ENCODE measurements at regions not wholly inside any gene's neighbourhood (a gene's known extent, or its start where the extent isn't known, plus 50 kb on each side); places are given as distances from the start of the nearest gene placed in this dataset.
"Not testable (repeated sequence)": the region's sequence is repeated elsewhere in the genome, so short reads cannot be mapped to it uniquely, and the experiment has no call there.

DNA sequence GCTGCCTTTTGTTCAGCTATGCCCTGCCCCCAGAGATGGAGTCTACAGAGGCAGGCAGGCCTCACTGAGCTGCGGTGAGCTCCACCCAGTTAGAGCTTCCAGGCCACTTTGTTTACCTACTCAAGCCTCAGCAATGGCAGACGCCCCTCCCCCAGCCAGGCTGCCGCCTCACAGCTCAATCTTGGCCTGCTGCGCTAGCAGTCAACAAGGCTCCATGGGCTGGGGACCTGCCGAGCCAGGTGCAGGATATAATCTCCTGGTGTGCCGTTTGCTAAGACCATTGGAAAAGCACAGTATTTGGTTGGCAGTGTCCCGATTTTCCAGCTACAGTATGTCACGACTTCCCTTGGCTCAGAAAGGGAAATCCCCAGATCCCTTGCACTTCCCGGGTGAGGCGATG, 862.0 kb downstream of the GRID1 start:
- H3K4me3 Mint-ChIP-seq; H3K27me3 Mint-ChIP-seq; H3K27ac Mint-ChIP-seq; POLR2A ChIA-PET; H3K36me3 Mint-ChIP-seq (ENCODE audit: low read depth); DNase-seq; H3K9me3 Mint-ChIP-seq; H3K4me1 Mint-ChIP-seq; CTCF ChIA-PET: not testable (repeated sequence)

GRCh38 chr10:85508159-85508558, 858.4 kb downstream of the GRID1 start:
- POLR2A ChIA-PET, result no interaction called here

GRCh38 chr10:85510682-85511081, 855.9 kb downstream of the GRID1 start:
- no peak for DNase-seq
- POLR2A ChIA-PET, result no interaction called here
- CTCF ChIA-PET, result no interaction called here
- no peak overlapping the region for H3K4me3 Mint-ChIP-seq
- H3K27ac Mint-ChIP-seq, result no peak overlapping the region
- no peaks in the 10 kb centered on the region for H3K36me3 Mint-ChIP-seq (ENCODE audit: low read depth)
- H3K4me1 Mint-ChIP-seq, result no peaks in the 10 kb centered on the region
- H3K27me3 Mint-ChIP-seq, result peaks cover 6% of the 10 kb centered on the region
- no peaks in the 10 kb centered on the region for H3K9me3 Mint-ChIP-seq

More at GRCh38 chr10:85508159-85508558, 858.4 kb downstream of the GRID1 start:
- CTCF ChIA-PET, result no interaction called here
- Mint-ChIP-seq H3K36me3 (ENCODE audit: low read depth) (no peaks in the 10 kb centered on the region), H3K27ac (no peak overlapping the region), H3K4me1 (no peaks in the 10 kb centered on the region), H3K9me3 (no peaks in the 10 kb centered on the region), H3K27me3 (peaks cover 4% of the 10 kb centered on the region), H3K4me3 (no peak overlapping the region)
- no peak for DNase-seq

GRCh38 chr10:85513436-85513835, 853.2 kb downstream of the GRID1 start:
- H3K9me3 Mint-ChIP-seq, result no peaks in the 10 kb centered on the region
- no peak for DNase-seq
- peaks cover 5% of the 10 kb centered on the region for H3K27me3 Mint-ChIP-seq
- H3K4me1 Mint-ChIP-seq, result no peaks in the 10 kb centered on the region
- H3K27ac Mint-ChIP-seq, result no peak overlapping the region
- H3K4me3 Mint-ChIP-seq, result no peak overlapping the region
- CTCF ChIA-PET, result interaction anchor here (0.7 to 1.3 kb wide), 3 partner anchors 10 to 226 kb away, joined by 3 read pairs; no protein-coding TSS in a partner anchor
- POLR2A ChIA-PET, result no interaction called here
- H3K36me3 Mint-ChIP-seq (ENCODE audit: low read depth), result no peaks in the 10 kb centered on the region

DNA sequence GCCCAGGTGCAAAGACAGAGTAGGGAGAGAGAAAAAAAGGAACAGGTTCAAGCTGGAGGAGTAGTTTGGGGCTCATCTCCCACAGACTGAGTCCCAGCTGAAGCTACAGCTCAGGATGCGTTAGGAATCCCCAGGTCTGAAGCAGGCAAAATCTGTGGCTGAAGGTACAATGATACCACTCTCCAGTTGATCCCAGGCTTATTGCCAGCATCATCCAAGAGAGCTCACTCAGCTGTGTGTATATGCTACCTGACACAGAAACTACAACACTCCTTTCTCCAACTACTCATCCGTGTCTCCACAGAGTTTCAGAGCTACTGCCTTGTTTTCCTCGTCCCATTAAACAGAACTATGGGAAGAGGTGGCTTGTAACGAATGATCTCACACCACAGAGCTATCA, 851.3 kb downstream of the GRID1 start:
- DNase-seq, result no peak
- CTCF ChIA-PET, result no interaction called here
- POLR2A ChIA-PET, result no interaction called here
- no peaks in the 10 kb centered on the region for H3K4me1 Mint-ChIP-seq
- H3K4me3 Mint-ChIP-seq, result no peak overlapping the region
- H3K9me3 Mint-ChIP-seq, result no peaks in the 10 kb centered on the region
- H3K27ac Mint-ChIP-seq, result no peak overlapping the region
- no peaks in the 10 kb centered on the region for H3K36me3 Mint-ChIP-seq (ENCODE audit: low read depth)
- H3K27me3 Mint-ChIP-seq, result peaks cover 5% of the 10 kb centered on the region

DNA sequence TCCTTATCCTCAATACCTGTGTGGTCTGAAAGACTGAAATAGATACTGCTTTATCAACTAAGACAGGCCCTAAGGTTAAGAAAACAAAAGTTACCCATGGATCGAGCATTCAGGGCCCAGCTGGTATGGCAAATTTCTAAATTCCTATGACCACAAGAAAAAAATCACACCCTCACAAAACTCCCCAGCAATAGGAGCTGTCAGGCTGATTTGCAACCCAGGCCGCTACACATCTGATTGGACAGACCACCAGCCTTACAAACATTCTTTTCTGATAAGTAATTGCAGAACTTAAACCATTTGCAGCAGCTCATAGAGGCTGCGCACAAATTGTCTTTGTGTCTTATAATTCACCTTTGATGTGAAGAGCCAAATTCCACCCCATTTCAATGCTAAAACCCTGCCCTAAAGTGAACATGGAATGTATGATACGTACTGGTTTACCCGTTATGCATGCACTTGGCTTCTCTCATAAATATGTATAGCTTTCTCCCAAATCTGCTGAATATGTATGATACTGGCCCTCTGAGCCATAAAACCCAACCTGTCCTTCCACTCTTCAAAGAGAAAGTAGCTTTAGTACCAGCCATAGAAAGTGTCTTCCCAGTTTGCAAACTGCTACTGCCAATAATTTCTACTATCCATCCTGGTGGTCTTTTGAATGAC, 842.5 kb downstream of the GRID1 start:
- H3K27me3 Mint-ChIP-seq, result peaks cover 6% of the 10 kb centered on the region
- no peak overlapping the region for H3K4me3 Mint-ChIP-seq
- POLR2A ChIA-PET, result no interaction called here
- H3K9me3 Mint-ChIP-seq, result peaks cover 6% of the 10 kb centered on the region
- peaks cover 3% of the 10 kb centered on the region for H3K4me1 Mint-ChIP-seq
- CTCF ChIA-PET, result no interaction called here
- H3K27ac Mint-ChIP-seq, result no peak overlapping the region
- no peaks in the 10 kb centered on the region for H3K36me3 Mint-ChIP-seq (ENCODE audit: low read depth)
- DNase-seq, result no peak

DNA sequence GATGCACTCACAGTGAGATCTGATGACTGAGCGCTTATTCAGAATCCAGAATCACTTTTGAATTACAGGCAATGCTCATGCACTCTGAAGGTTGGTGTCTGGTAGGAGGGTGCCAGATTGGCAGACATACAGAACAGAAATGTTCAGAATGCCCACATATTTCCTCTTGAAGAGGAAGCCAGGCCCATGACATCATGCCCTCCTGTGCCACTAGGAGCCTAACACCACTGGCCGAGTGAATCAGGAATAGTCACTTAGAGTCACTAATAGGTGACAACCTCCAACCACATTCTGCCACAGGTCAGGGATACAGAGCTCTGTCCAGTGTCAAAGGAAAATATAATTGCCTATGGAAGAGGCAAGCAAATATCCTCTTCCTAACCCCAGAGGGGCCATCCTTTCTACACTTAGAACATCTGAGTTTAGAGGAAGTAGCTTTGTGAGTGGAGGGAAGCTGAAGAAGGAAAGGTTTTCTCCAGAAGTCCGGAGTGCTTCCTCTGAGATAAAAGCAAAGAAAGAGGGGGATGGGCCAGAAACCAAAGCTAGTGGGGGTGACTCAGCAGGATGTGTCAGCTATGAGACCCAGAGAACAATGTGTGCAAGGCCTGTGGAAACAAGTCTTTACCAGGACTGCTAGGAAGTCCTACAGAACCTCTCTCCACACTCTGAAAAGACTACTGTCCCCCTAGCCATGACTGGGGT, 838.8 kb downstream of the GRID1 start:
- ChIA-PET POLR2A (no interaction called here), CTCF (no interaction called here)
- H3K9me3 Mint-ChIP-seq, result peaks cover 6% of the 10 kb centered on the region
- no peak for DNase-seq
- H3K27ac Mint-ChIP-seq, result no peak overlapping the region
- H3K36me3 Mint-ChIP-seq (ENCODE audit: low read depth), result no peaks in the 10 kb centered on the region
- peaks cover 3% of the 10 kb centered on the region for H3K4me1 Mint-ChIP-seq
- no peak overlapping the region for H3K4me3 Mint-ChIP-seq
- H3K27me3 Mint-ChIP-seq, result peaks cover 13% of the 10 kb centered on the region

DNA sequence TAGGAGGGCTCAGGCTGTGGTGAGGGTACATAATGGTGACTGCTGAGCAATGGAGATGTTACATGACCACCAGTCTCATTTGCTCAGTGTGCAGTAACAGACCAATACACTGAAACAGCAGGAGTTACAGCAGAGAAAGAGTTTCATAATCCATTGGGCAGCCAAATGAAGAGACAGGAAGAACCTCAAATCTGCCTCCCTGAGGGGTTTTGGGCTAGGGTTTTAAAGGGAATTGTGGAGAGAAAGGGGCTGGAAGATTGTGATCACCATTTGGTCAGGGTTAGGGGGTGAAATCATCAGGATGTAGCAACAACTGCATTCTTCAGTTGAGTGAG, 838.3 kb downstream of the GRID1 start:
- Mint-ChIP-seq H3K36me3 (ENCODE audit: low read depth) (no peaks in the 10 kb centered on the region), H3K9me3 (peaks cover 6% of the 10 kb centered on the region), H3K27ac (no peak overlapping the region), H3K27me3 (peaks cover 13% of the 10 kb centered on the region), H3K4me1 (peaks cover 3% of the 10 kb centered on the region), H3K4me3 (no peak overlapping the region)
- ChIA-PET CTCF (no interaction called here), POLR2A (no interaction called here)
- no peak for DNase-seq

DNA sequence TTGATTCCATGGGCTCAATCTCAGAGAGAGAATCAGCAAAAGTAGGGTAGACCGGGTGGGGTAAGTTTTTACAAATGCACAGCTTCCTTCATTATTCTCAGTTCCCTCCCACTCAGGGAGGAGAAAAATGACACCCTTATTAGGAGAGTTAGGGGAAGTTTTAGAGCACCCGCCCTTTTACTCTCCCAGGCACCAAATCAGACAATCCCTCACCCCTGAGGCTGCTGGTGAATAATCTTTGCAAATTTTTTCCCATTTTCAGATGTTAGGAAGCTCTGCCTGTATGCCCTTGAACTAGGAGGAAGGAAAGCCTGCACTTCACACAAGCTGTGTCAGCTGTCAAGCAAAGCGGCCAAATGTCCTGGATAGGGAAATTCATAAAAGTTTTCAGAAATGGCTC, 834.9 kb downstream of the GRID1 start:
- CTCF ChIA-PET, result no interaction called here
- H3K36me3 Mint-ChIP-seq (ENCODE audit: low read depth), result no peaks in the 10 kb centered on the region

DNA sequence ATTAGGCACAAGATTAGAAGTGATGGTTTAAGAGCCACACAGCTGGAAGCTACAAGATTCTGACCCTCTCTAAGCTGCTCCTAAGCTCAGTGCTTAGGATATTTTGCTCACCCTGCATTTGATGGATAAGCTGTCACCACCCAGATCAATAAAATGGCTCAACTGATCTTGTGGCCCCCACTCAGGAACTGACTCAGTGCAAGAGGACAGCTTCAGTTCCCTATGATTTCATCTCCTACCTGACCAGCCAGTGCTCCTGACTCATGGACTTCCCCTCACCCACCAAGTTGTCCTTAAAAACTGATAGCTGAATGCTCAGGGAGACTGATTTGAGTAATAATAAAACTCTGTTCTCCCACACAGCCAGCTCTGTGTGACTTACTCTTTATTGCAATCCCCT, 833.8 kb downstream of the GRID1 start:
- Mint-ChIP-seq H3K27ac (no peak overlapping the region), H3K4me3 (no peak overlapping the region), H3K4me1 (peaks cover 3% of the 10 kb centered on the region), H3K27me3 (peaks cover 11% of the 10 kb centered on the region), H3K9me3 (peaks cover 6% of the 10 kb centered on the region), H3K36me3 (ENCODE audit: low read depth) (no peaks in the 10 kb centered on the region)
- DNase-seq, result no peak
- ChIA-PET CTCF (no interaction called here), POLR2A (no interaction called here)

More for the DNA sequence above, 834.9 kb downstream of the GRID1 start:
- no peak overlapping the region for H3K4me3 Mint-ChIP-seq
- no peak for DNase-seq
- H3K9me3 Mint-ChIP-seq, result peaks cover 6% of the 10 kb centered on the region
- H3K27ac Mint-ChIP-seq, result no peak overlapping the region
- POLR2A ChIA-PET, result no interaction called here
- H3K4me1 Mint-ChIP-seq, result peaks cover 3% of the 10 kb centered on the region
- H3K27me3 Mint-ChIP-seq, result peaks cover 11% of the 10 kb centered on the region

GRCh38 chr10:85535926-85536325, 830.7 kb downstream of the GRID1 start:
- no peak overlapping the region for H3K4me3 Mint-ChIP-seq
- H3K9me3 Mint-ChIP-seq, result no peaks in the 10 kb centered on the region
- H3K27me3 Mint-ChIP-seq, result peaks cover 11% of the 10 kb centered on the region
- ChIA-PET CTCF (no interaction called here), POLR2A (no interaction called here)
- no peaks in the 10 kb centered on the region for H3K36me3 Mint-ChIP-seq (ENCODE audit: low read depth)
- no peaks in the 10 kb centered on the region for H3K4me1 Mint-ChIP-seq
- no peak overlapping the region for H3K27ac Mint-ChIP-seq
- DNase-seq, result no peak

DNA sequence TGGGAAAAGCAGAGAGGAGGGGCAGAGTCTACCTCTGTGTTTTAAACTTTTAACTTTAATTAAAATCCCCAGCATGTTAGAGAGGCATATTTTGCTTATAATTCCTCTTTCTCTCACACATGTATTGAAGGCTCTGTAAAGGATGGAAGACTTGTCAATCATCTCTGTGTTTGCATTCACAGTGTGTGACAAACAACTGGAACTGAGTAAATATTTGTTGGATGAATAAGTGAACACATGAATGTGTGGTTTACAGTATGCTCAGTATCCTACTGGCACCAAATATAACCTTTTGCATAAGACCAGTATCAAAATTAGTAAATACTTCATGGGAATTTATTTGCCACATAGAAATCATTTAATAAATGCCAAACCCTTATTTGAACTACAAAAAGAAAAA, 829.0 kb downstream of the GRID1 start:
- Mint-ChIP-seq H3K4me3 (no peak overlapping the region), H3K9me3 (no peaks in the 10 kb centered on the region), H3K4me1 (no peaks in the 10 kb centered on the region), H3K27me3 (peaks cover 3% of the 10 kb centered on the region), H3K27ac (no peak overlapping the region), H3K36me3 (ENCODE audit: low read depth) (no peaks in the 10 kb centered on the region)
- ChIA-PET CTCF (no interaction called here), POLR2A (no interaction called here)
- DNase-seq, result no peak

DNA sequence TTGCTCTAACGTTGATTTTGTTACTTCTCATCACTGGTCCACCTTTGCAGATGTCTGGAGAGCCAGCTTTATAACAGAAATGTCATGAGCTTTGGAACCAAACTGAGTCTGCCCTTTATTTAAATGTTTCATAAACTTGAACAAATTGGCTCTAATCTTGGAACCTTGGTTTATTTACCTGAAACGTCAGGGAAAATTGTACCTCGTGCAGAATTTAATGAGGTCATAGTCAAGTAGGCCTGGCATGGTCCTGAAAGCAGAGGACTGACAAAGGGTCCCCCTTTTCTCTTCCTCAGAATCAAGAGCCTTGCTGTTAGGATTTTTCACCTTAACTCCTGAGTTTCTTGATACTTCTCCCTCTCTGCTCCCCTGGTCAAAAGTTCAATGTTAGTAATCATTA, 828.0 kb downstream of the GRID1 start:
- ChIA-PET CTCF (interaction anchor here (1.0 kb wide), 1 partner anchor 25 kb away, joined by 3 read pairs; no protein-coding TSS in a partner anchor), POLR2A (no interaction called here)
- Mint-ChIP-seq H3K4me1 (no peaks in the 10 kb centered on the region), H3K9me3 (no peaks in the 10 kb centered on the region), H3K4me3 (no peak overlapping the region), H3K36me3 (ENCODE audit: low read depth) (no peaks in the 10 kb centered on the region), H3K27me3 (peaks cover 3% of the 10 kb centered on the region), H3K27ac (no peak overlapping the region)
- no peak for DNase-seq

- H3K27me3 Mint-ChIP-seq, result no peaks in the 10 kb centered on the region
- H3K4me3 Mint-ChIP-seq, result no peak overlapping the region
- CTCF ChIA-PET, result interaction anchor here (0.8 kb wide), 1 partner anchor 12 kb away, joined by 3 read pairs; no protein-coding TSS in a partner anchor
- no peaks in the 10 kb centered on the region for H3K4me1 Mint-ChIP-seq
- no peak overlapping the region for H3K27ac Mint-ChIP-seq
- POLR2A ChIA-PET, result no interaction called here
- no peak for DNase-seq
- no peaks in the 10 kb centered on the region for H3K9me3 Mint-ChIP-seq
- H3K36me3 Mint-ChIP-seq (ENCODE audit: low read depth), result no peaks in the 10 kb centered on the region
Observed at GRCh38 chr10:85542152-85542551, 824.4 kb downstream of the GRID1 start.

Data from activated CD4-positive, alpha-beta T cell treated with anti-CD3 and anti-CD28 coated beads, Interleukin-2, amount 10 ng/mL, durations not matched to agents 7 days and 5 days (primary cell).